ENCODE measurements at regions not wholly inside any gene's neighbourhood (a gene's known extent, or its start where the extent isn't known, plus 50 kb on each side); places are given as distances from the start of the nearest gene placed in this dataset.

DNA sequence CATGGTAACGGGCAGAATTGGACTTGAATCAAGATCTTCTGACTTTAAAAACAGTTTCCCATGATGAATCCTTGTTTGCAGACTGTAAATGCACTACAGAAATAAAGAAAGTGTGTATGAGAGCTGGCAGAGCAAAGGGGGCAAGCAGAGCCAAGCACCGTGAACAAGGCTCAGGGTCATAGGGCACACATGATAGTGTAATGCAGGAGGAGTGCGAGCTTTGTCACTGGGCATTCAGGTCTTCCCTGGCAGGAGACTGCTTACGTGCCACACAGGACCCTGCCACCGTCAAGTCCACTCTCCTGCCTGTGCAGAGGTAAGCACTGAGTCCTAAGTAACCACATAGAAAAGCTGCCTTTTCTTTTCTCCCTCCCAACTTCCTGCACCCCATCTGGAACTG lies 93.1 kb upstream of the NPVF start:
- H3K79me2 ChIP-seq (ENCODE audit: control insufficient read depth, insufficient read depth, low read length) = no peaks in the 10 kb centered on the region
- POLR2A ChIA-PET = no interaction called here
- H3K27ac ChIP-seq (ENCODE audit: insufficient read depth, low read depth, low read length) = no peak overlapping the region
- no peak for TF ChIP-seq JUN (IDR thresholded peaks at IDR 0.05; ENCODE audit: borderline replicate concordance, insufficient read depth, insufficient read length, low read depth)
- TF ChIP-seq, protein P1, sequence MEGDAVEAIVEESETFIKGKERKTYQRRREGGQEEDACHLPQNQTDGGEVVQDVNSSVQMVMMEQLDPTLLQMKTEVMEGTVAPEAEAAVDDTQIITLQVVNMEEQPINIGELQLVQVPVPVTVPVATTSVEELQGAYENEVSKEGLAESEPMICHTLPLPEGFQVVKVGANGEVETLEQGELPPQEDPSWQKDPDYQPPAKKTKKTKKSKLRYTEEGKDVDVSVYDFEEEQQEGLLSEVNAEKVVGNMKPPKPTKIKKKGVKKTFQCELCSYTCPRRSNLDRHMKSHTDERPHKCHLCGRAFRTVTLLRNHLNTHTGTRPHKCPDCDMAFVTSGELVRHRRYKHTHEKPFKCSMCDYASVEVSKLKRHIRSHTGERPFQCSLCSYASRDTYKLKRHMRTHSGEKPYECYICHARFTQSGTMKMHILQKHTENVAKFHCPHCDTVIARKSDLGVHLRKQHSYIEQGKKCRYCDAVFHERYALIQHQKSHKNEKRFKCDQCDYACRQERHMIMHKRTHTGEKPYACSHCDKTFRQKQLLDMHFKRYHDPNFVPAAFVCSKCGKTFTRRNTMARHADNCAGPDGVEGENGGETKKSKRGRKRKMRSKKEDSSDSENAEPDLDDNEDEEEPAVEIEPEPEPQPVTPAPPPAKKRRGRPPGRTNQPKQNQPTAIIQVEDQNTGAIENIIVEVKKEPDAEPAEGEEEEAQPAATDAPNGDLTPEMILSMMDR (IDR thresholded peaks at IDR 0.05; ENCODE audit: extremely low read depth in 1 of 2, insufficient read depth in 1 of 2, low read depth in 1 of 2, low read length in 2 of 2) = no peak
- TF ChIP-seq, protein P2, sequence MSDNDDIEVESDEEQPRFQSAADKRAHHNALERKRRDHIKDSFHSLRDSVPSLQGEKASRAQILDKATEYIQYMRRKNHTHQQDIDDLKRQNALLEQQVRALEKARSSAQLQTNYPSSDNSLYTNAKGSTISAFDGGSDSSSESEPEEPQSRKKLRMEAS (IDR thresholded peaks at IDR 0.05; ENCODE audit: insufficient read depth, insufficient read length) = no peak
- TF ChIP-seq FOS (IDR thresholded peaks at IDR 0.05; ENCODE audit: borderline replicate concordance, insufficient read depth, low read length) = no peak
- TF ChIP-seq GATA2 (IDR thresholded peaks at IDR 0.05; ENCODE audit: insufficient read depth, insufficient read length, low read depth, low read length) = no peak
- no peak for TF ChIP-seq EZH2 (IDR thresholded peaks at IDR 0.05; ENCODE audit: borderline replicate concordance, low read depth, low read length, severe bottlenecking)
- TF ChIP-seq POLR2A (IDR thresholded peaks at IDR 0.05; ENCODE audit: low read depth, low read length) = no peak
- TF ChIP-seq POLR2AphosphoS5 (IDR thresholded peaks at IDR 0.05; ENCODE audit: insufficient read depth, low read depth, low read length) = no peak
- TF ChIP-seq MYC (IDR thresholded peaks at IDR 0.05; ENCODE audit: low read depth, low read length) = no peak
- H3K4me3 ChIP-seq (replicated peaks in 1 of 3; ENCODE audit: insufficient read depth in 1 of 3, low read depth in 1 of 3, low read length in 3 of 3) = no peak overlapping the region
- dilution Hi-C loops (cut with MboI; ENCODE audit: extremely low pct_ligation_motif_present, low sequenced_read_pairs) = no loop called here
- DNase-seq (ENCODE audit: low read depth, low spot score) (no peak), FAIRE-seq (no peak)
- no peaks in the 10 kb centered on the region for H3K9me3 ChIP-seq (replicated peaks; ENCODE audit: control insufficient read depth, insufficient read depth, low read length)
- no peaks in the 10 kb centered on the region for H3K9me1 ChIP-seq (replicated peaks; ENCODE audit: control insufficient read depth, extremely low read depth, insufficient read depth, low read length)
- H4K20me1 ChIP-seq (replicated peaks; ENCODE audit: control insufficient read depth, extremely low read depth, insufficient read depth, low read length) = no peaks in the 10 kb centered on the region
- CTCF ChIA-PET = no interaction called here
- no peaks in the 10 kb centered on the region for H3K27me3 ChIP-seq (ENCODE audit: control insufficient read depth in 2 of 2, insufficient read depth in 2 of 2, low read length in 2 of 2)
- no peak overlapping the region for H2AFZ ChIP-seq (ENCODE audit: low read depth, low read length)
- H3K9ac ChIP-seq (replicated peaks; ENCODE audit: extremely low read depth, insufficient read depth, low read length) = no peak overlapping the region
- no peaks in the 10 kb centered on the region for H3K4me1 ChIP-seq (ENCODE audit: control insufficient read depth, extremely low read depth, insufficient read depth, low read length)
- no peaks in the 10 kb centered on the region for H3K36me3 ChIP-seq (ENCODE audit: control insufficient read depth in 2 of 2, extremely low read depth in 1 of 2, insufficient read depth in 2 of 2, low read length in 2 of 2)
- intact Hi-C loops (cut with micrococcal nuclease) = no loop called here
- no peak overlapping the region for H3K4me2 ChIP-seq (ENCODE audit: insufficient read depth, low read length)
- no TSS peak for BruUV-seq (replicated peaks)
